Middle frontal gyrus (tissue), 1 donor: ENCODE measurements at regions not wholly inside any gene's neighbourhood (a gene's known extent, or its start where the extent isn't known, plus 50 kb on each side); places are given as distances from the start of the nearest gene placed in this dataset.

Experiments used
- DNase-seq: peaks from one replicate; pipeline ENCODE4 v3.0.0-alpha.2; 2015; ENCODE audit warnings: low spot score; ENCODE audit errors: extremely low spot score

DNA sequence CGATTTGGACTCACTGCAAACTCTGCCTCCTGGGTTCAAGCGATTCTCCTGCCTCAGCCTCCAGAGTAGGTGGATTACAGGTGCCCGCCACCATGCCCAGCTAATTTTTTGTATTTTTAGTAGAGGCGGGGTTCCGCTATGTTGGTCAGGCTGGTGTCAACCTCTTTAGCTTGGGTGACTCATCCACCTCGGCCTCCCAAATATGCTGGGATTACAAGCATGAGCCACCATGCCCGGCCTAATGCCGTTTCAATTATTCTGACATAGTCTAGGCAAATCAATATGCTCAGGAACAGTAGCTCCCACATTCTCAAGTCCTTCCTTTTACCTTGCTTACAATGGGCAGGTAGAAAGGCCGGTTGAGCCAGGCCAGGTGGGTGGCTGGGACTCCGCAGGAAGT, 82.0 kb upstream of the EEA1 start:
- no peak for DNase-seq

- DNase-seq = no peak
These were observed 87.0 kb upstream of the EEA1 start for GRCh38 chr12:93015871-93016751.

DNA sequence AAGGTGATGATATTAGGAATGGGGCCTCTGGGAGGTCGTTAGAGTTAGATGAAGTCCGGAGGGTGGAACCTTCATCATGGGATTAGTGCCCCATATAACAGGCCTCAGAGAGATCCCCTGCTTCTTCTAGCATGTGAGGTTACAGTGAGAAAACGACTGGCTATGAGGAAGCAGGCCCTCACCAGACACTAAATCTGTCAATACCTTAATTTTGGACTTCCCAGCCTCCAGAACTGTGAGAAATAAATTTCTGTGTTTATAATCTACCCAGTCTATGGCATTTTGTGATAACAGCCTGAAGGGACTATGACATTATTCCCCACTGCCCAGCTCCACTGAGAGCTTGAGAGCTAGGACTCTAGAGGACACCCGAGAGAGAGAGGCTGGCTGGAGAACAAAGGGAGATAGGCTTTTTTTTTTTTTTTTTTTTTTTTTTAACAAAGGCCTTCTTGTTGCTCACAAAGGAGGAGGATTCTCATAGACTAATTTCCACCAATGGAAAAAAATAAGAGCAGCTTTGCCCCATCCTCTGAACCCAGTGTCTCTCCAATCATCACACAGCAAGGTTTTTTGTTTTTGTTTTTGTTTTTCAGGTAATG, 87.8 kb upstream of the EEA1 start:
- DNase-seq = no peak

DNA sequence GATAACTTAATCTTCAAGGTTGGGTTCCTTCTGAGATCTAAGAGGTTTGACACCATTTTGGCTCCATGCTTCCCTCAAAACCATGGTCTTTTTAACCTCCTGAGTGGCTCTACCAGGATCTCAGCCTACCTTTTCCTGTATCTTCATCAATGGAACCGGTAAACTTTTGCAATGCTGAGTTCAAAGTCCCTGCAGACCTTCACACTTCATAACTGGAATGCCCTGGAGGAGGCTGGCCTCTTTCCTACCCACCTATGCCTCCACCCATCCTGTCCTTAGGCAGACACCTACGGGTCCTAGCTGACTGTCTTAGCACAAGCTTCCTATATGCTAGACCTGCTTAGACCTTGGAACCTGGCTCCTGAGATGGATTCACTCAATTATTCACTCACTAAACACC, 89.5 kb upstream of the EEA1 start:
- DNase-seq = no peak

- DNase-seq = no peak
These were observed 90.3 kb upstream of the EEA1 start for GRCh38 chr12:93019212-93019927.

- DNase-seq = no peak
These were observed 91.0 kb upstream of the EEA1 start for GRCh38 chr12:93019975-93020630.

- no peak for DNase-seq
These were observed 91.8 kb upstream of the EEA1 start for GRCh38 chr12:93020631-93021597.

- DNase-seq = no peak
These were observed 93.7 kb upstream of the EEA1 start for GRCh38 chr12:93022603-93023340.

DNA sequence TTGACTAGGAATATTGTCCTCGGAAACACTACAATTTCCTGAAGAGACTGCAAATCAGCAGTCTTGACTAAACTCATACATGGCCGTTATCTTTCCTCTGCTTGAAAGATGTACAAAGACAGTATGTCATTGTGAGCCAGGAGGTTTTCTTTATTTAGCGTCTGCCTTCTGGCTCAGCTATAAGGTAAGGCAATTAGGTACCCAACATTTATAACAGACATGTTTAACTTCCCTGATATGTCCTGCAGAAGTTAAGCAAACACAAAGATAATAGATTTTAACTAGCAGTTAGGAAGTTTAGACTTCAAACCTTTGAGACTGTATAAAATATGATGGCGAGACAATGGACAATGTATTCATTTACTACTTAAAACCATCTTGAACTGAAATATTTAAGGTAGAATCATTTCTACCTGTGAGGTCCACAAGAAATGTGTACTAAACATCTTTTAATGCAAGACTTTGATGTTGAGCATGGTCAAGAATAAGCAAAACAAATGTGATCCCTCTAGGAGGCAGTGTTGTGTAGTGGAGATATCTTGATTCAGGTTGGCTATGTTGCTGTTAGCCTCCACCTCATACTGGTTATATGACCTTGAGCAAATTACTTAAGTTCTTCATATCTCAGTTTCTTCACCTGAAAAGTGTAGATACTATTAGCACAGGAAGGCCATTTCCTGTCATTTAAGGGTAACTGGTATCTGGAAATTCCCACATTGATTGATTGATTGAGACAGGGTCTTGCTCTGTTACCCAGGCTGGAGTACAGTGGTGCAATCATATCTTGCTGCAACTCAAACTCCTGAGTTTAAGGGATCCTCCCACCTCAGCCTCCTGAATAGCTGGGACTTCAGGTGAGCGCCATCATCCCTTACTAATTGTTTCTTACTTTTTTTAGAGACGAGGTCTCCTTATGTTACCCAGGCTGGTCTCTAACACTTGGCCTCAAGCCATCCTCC, 96.3 kb upstream of the EEA1 start:
- no peak for DNase-seq

- no peak for DNase-seq
These were observed 97.9 kb upstream of the EEA1 start for GRCh38 chr12:93027041-93027440.

DNA sequence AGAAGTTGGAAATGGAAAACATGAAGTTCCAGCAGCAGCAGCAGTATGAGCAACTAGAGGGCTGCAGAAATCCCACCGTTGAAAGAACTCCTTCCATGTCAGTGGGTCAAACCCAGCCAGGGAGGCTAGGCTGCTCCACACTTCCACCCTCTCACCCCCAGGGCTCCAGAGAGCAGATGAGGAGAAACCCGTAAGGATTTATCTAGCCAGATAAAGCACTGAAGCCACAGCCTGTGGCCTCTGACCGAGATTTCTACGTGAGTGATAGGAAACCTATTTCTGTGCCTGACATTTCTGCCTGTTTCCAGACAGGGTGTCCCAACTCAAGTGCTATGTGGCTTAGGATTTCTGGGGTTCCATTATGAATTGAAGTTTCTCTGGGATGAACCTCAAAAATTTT, 100.0 kb upstream of the EEA1 start:
- DNase-seq = no peak

DNA sequence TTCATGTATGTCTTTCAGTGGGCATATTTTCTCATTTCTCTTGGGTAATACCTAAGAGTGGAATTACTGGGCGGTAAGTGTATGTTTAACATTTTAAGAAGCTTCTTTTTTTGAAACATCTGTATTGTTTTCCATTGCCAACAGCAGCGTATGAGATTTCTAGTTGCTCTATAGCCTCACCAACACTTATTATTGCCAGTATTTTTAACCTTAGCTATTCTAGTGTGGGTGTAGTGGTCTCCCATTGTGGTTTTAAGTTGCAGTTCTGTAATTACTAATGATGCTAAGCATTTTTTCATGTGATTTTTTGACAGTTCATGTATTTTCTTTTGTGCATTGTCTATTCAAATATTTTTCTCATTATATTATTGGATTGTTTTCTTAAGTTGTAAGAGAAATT, 101.9 kb upstream of the EEA1 start:
- no peak for DNase-seq

DNA sequence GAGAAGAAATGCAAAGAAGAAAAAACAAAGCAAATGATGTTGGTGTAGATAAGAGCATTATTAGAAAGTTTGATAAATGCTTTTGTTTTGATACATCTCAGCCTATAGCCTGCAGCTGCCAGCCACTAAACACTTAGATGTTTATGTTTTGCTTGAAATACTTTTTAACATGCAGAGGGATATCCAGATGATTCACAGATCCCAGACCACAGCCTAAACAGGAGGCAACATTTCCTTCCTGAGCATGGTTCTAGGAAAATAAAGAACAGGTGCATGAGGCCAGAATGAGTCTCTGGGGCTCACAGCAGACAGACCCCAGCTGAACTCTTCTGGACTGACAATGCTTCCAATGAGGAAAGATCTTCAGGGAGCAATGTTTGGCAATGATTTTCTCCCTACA, 103.7 kb upstream of the EEA1 start:
- no peak for DNase-seq

GRCh38 chr12:93033948-93034347, 104.9 kb upstream of the EEA1 start:
- DNase-seq = no peak

DNA sequence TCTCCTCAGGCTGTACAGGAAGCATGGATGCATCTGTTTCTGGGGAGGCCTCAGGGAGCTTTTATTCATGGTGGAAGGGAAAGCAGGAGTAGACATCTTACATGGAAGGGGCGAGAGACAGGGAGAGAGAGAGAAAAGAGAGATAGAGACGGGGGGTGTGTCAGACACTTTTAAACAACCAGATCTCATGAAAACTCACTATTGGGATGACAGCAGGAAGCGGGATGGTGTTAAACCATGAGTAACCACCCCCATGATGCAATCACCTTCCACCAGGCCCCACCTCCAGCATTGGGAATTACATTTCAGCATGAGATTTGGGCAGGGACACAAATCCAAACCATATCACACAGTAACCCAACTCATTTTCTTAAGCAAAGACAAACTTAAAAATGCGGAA, 110.0 kb upstream of the EEA1 start:
- DNase-seq = no peak

GRCh38 chr12:93039930-93040329, 110.8 kb upstream of the EEA1 start:
- DNase-seq = no peak

DNA sequence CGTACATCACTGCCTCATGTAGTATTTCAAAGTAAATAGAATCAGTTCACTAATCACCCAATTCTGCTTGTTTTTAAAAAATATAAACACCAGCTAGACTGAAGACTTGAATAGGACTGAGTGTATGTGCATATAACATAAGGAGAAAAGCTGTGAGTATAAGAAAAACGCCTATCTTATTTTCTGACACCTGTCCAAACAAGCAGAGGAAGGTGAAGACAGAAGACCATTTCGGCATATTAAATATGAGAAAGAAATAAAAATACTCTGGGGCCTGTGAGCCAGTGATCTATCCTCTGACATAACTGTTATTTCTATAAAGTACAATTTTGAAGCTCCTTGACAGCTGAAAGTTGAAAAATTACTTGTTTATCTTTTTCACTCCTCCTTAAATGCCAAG, 111.3 kb upstream of the EEA1 start:
- DNase-seq = no peak

GRCh38 chr12:93041416-93041815, 112.3 kb upstream of the EEA1 start:
- no peak for DNase-seq

DNA sequence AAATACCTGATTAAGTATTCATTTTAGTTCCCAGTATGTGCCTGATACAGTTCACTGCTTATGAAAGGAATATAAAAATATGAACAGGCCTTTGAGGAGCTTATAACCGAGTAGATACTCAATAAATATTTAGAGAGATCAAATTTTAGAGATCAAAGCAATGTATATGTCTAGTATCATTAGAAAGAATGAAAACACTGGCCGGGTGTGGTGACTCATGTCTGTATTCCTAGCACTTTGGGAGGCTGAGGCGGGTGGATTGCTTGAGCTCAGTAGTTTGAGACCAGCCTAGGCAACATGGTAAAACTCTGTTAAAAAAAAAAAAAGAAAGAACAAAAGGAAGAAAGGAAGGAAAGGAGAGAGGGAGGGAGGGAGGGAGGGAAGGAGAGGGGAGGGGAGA, 113.2 kb upstream of the EEA1 start:
- no peak for DNase-seq
